Panc1 (cell line): ENCODE measurements at regions not wholly inside any gene's neighbourhood (a gene's known extent, or its start where the extent isn't known, plus 50 kb on each side); places are given as distances from the start of the nearest gene placed in this dataset.

Experiments
- POLR2AphosphoS5 ChIP-seq: IDR thresholded peaks from 2 replicates; pipeline ENCODE4 v1.6.1; 2012; ENCODE audit warnings: mild to moderate bottlenecking, low read depth, low read length, moderate library complexity
- REST ChIP-seq, 2 experiments: IDR thresholded peaks; 2 replicates each; pipeline ENCODE4 v1.6.1; 2011 to 2012; ENCODE audit warnings: low read depth in 2 of 2, control low read depth in 1 of 2, low read length in 1 of 2, mild to moderate bottlenecking in 1 of 2, moderate library complexity in 1 of 2; ENCODE audit not compliant: insufficient read depth in 1 of 2
- SIN3A ChIP-seq: IDR thresholded peaks from 2 replicates; pipeline ENCODE4 v1.6.1; 2012; ENCODE audit warnings: low read depth, mild to moderate bottlenecking, low read length, moderate library complexity, borderline replicate concordance; ENCODE audit not compliant: insufficient read depth
- TCF7L2 ChIP-seq: IDR thresholded peaks from 2 replicates; pipeline ENCODE4 v1.6.1; 2011; ENCODE audit warnings: mild to moderate bottlenecking, low read depth, low read length, inconsistent platforms
- TF ChIP-seq, protein P1 (sequence below): fragments of 450-650 bp; IDR thresholded peaks from 2 replicates; pipeline ENCODE4 v1.5.1; 2017; ENCODE audit warnings: mild to moderate bottlenecking

- TF ChIP-seq, protein P1, sequence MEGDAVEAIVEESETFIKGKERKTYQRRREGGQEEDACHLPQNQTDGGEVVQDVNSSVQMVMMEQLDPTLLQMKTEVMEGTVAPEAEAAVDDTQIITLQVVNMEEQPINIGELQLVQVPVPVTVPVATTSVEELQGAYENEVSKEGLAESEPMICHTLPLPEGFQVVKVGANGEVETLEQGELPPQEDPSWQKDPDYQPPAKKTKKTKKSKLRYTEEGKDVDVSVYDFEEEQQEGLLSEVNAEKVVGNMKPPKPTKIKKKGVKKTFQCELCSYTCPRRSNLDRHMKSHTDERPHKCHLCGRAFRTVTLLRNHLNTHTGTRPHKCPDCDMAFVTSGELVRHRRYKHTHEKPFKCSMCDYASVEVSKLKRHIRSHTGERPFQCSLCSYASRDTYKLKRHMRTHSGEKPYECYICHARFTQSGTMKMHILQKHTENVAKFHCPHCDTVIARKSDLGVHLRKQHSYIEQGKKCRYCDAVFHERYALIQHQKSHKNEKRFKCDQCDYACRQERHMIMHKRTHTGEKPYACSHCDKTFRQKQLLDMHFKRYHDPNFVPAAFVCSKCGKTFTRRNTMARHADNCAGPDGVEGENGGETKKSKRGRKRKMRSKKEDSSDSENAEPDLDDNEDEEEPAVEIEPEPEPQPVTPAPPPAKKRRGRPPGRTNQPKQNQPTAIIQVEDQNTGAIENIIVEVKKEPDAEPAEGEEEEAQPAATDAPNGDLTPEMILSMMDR: no peak
- TF ChIP-seq REST (IDR thresholded peaks at IDR 0.05; ENCODE audit: insufficient read depth in 1 of 2, low read depth in 2 of 2, low read length in 1 of 2) (no peak), SIN3A (no peak), TCF7L2 (no peak), POLR2AphosphoS5 (no peak)
Measured at GRCh38 chr15:95235033-95235432, 1003.7 kb downstream of the MCTP2 start.
